ENCODE measurements at regions not wholly inside any gene's neighbourhood (a gene's known extent, or its start where the extent isn't known, plus 50 kb on each side); places are given as distances from the start of the nearest gene placed in this dataset.

GRCh38 chr13:107836685-107837084 is 378.7 kb downstream of the LIG4 start:
- DNase-seq (ENCODE audit: low read depth in 4 of 6, low spot score in 6 of 6) = peak in 1 of 6 donors; percentile 31
- WGBS (ENCODE audit: insufficient coverage) = no CpG with 5 or more reads among the region's 6 CpGs
- Histone ChIP-seq H3K27ac (ENCODE audit: low read depth, low read length) (no peak overlapping the region), H3K4me3 (ENCODE audit: low read depth, low read length) (no peak overlapping the region), H3K27me3 (ENCODE audit: control insufficient read depth, insufficient read depth, low read length) (no peaks in the 10 kb centered on the region), H3K9me3 (ENCODE audit: control insufficient read depth, insufficient read depth, low read length) (no peaks in the 10 kb centered on the region), H3K4me1 (ENCODE audit: control insufficient read depth, insufficient read depth, low read length) (peaks cover 3% of the 10 kb centered on the region), H3K36me3 (ENCODE audit: control insufficient read depth, insufficient read depth, low read length) (no peaks in the 10 kb centered on the region)

GRCh38 chr13:107835339-107836018 is 379.9 kb downstream of the LIG4 start:
- no CpG with 5 or more reads among the region's 4 CpGs for WGBS (ENCODE audit: insufficient coverage)
- Histone ChIP-seq H3K36me3 (ENCODE audit: control insufficient read depth, insufficient read depth, low read length) (no peaks in the 10 kb centered on the region), H3K9me3 (ENCODE audit: control insufficient read depth, insufficient read depth, low read length) (no peaks in the 10 kb centered on the region), H3K27ac (ENCODE audit: low read depth, low read length) (no peak overlapping the region), H3K4me3 (ENCODE audit: low read depth, low read length) (no peak overlapping the region), H3K4me1 (ENCODE audit: control insufficient read depth, insufficient read depth, low read length) (peaks cover 3% of the 10 kb centered on the region), H3K27me3 (ENCODE audit: control insufficient read depth, insufficient read depth, low read length) (no peaks in the 10 kb centered on the region)
- no peak for DNase-seq (ENCODE audit: low read depth in 4 of 6, low spot score in 6 of 6)

- peaks cover 3% of the 10 kb centered on the region for H3K4me1 ChIP-seq (ENCODE audit: control insufficient read depth, insufficient read depth, low read length)
- H3K4me3 ChIP-seq (ENCODE audit: low read depth, low read length) = no peak overlapping the region
- no peaks in the 10 kb centered on the region for H3K9me3 ChIP-seq (ENCODE audit: control insufficient read depth, insufficient read depth, low read length)
- peak in 1 of 6 donors; percentile 46 for DNase-seq (ENCODE audit: low read depth in 4 of 6, low spot score in 6 of 6)
- no peaks in the 10 kb centered on the region for H3K36me3 ChIP-seq (ENCODE audit: control insufficient read depth, insufficient read depth, low read length)
- no peaks in the 10 kb centered on the region for H3K27me3 ChIP-seq (ENCODE audit: control insufficient read depth, insufficient read depth, low read length)
- no peak overlapping the region for H3K27ac ChIP-seq (ENCODE audit: low read depth, low read length)
- WGBS (ENCODE audit: insufficient coverage) = no CpG with 5 or more reads among the region's 5 CpGs
These were observed 380.6 kb downstream of the LIG4 start for GRCh38 chr13:107834717-107835116.

GRCh38 chr13:107834281-107834680 is 381.1 kb downstream of the LIG4 start:
- H3K27me3 ChIP-seq (ENCODE audit: control insufficient read depth, insufficient read depth, low read length) = no peaks in the 10 kb centered on the region
- DNase-seq (ENCODE audit: low read depth in 4 of 6, low spot score in 6 of 6) = peak in 1 of 6 donors; percentile 71
- H3K4me1 ChIP-seq (ENCODE audit: control insufficient read depth, insufficient read depth, low read length) = peaks cover 3% of the 10 kb centered on the region
- no CpG with 5 or more reads among the region's 1 CpG for WGBS (ENCODE audit: insufficient coverage)
- no peak overlapping the region for H3K4me3 ChIP-seq (ENCODE audit: low read depth, low read length)
- H3K27ac ChIP-seq (ENCODE audit: low read depth, low read length) = no peak overlapping the region
- H3K36me3 ChIP-seq (ENCODE audit: control insufficient read depth, insufficient read depth, low read length) = no peaks in the 10 kb centered on the region
- H3K9me3 ChIP-seq (ENCODE audit: control insufficient read depth, insufficient read depth, low read length) = no peaks in the 10 kb centered on the region

- no peaks in the 10 kb centered on the region for H3K27me3 ChIP-seq (ENCODE audit: control insufficient read depth, insufficient read depth, low read length)
These were observed 382.7 kb downstream of the LIG4 start for GRCh38 chr13:107832500-107833100.

GRCh38 chr13:107830804-107831203 is 384.5 kb downstream of the LIG4 start:
- no peaks in the 10 kb centered on the region for H3K4me1 ChIP-seq (ENCODE audit: control insufficient read depth, insufficient read depth, low read length)
- H3K36me3 ChIP-seq (ENCODE audit: control insufficient read depth, insufficient read depth, low read length) = no peaks in the 10 kb centered on the region
- no peak for DNase-seq (ENCODE audit: low read depth in 4 of 6, low spot score in 6 of 6)
- no peaks in the 10 kb centered on the region for H3K9me3 ChIP-seq (ENCODE audit: control insufficient read depth, insufficient read depth, low read length)
- no peak overlapping the region for H3K4me3 ChIP-seq (ENCODE audit: low read depth, low read length)
- H3K27me3 ChIP-seq (ENCODE audit: control insufficient read depth, insufficient read depth, low read length) = no peaks in the 10 kb centered on the region
- 95% methylated on average over 2 of the region's 3 CpGs for WGBS (ENCODE audit: insufficient coverage)
- no peak overlapping the region for H3K27ac ChIP-seq (ENCODE audit: low read depth, low read length)

More at GRCh38 chr13:107832500-107833100, 382.7 kb downstream of the LIG4 start:
- Histone ChIP-seq H3K27ac (ENCODE audit: low read depth, low read length) (no peak overlapping the region), H3K36me3 (ENCODE audit: control insufficient read depth, insufficient read depth, low read length) (no peaks in the 10 kb centered on the region), H3K9me3 (ENCODE audit: control insufficient read depth, insufficient read depth, low read length) (no peaks in the 10 kb centered on the region), H3K4me3 (ENCODE audit: low read depth, low read length) (no peak overlapping the region), H3K4me1 (ENCODE audit: control insufficient read depth, insufficient read depth, low read length) (peaks cover 3% of the 10 kb centered on the region)
- WGBS (ENCODE audit: insufficient coverage) = 69% methylated on average over 10 of the region's 10 CpGs
- DNase-seq (ENCODE audit: low read depth in 4 of 6, low spot score in 6 of 6) = no peak

- Histone ChIP-seq H3K9me3 (ENCODE audit: control insufficient read depth, insufficient read depth, low read length) (no peaks in the 10 kb centered on the region), H3K27ac (ENCODE audit: low read depth, low read length) (no peak overlapping the region), H3K4me1 (ENCODE audit: control insufficient read depth, insufficient read depth, low read length) (no peaks in the 10 kb centered on the region), H3K27me3 (ENCODE audit: control insufficient read depth, insufficient read depth, low read length) (no peaks in the 10 kb centered on the region), H3K36me3 (ENCODE audit: control insufficient read depth, insufficient read depth, low read length) (no peaks in the 10 kb centered on the region), H3K4me3 (ENCODE audit: low read depth, low read length) (no peak overlapping the region)
- 82% methylated on average over 4 of the region's 11 CpGs for WGBS (ENCODE audit: insufficient coverage)
- DNase-seq (ENCODE audit: low read depth in 4 of 6, low spot score in 6 of 6) = no peak
These were observed 387.3 kb downstream of the LIG4 start for GRCh38 chr13:107827840-107828549.

GRCh38 chr13:107824635-107825034 is 390.7 kb downstream of the LIG4 start:
- no peaks in the 10 kb centered on the region for H3K4me1 ChIP-seq (ENCODE audit: control insufficient read depth, insufficient read depth, low read length)
- no peaks in the 10 kb centered on the region for H3K9me3 ChIP-seq (ENCODE audit: control insufficient read depth, insufficient read depth, low read length)
- no peaks in the 10 kb centered on the region for H3K36me3 ChIP-seq (ENCODE audit: control insufficient read depth, insufficient read depth, low read length)
- H3K4me3 ChIP-seq (ENCODE audit: low read depth, low read length) = no peak overlapping the region
- no peak overlapping the region for H3K27ac ChIP-seq (ENCODE audit: low read depth, low read length)
- WGBS (ENCODE audit: insufficient coverage) = 81% methylated on average over 4 of the region's 7 CpGs
- H3K27me3 ChIP-seq (ENCODE audit: control insufficient read depth, insufficient read depth, low read length) = no peaks in the 10 kb centered on the region
- no peak for DNase-seq (ENCODE audit: low read depth in 4 of 6, low spot score in 6 of 6)

- H3K36me3 ChIP-seq (ENCODE audit: control insufficient read depth, insufficient read depth, low read length) = no peaks in the 10 kb centered on the region
- H3K4me3 ChIP-seq (ENCODE audit: low read depth, low read length) = no peak overlapping the region
- DNase-seq (ENCODE audit: low read depth in 4 of 6, low spot score in 6 of 6) = no peak
- no peaks in the 10 kb centered on the region for H3K9me3 ChIP-seq (ENCODE audit: control insufficient read depth, insufficient read depth, low read length)
- no peaks in the 10 kb centered on the region for H3K27me3 ChIP-seq (ENCODE audit: control insufficient read depth, insufficient read depth, low read length)
- no peak overlapping the region for H3K27ac ChIP-seq (ENCODE audit: low read depth, low read length)
- no peaks in the 10 kb centered on the region for H3K4me1 ChIP-seq (ENCODE audit: control insufficient read depth, insufficient read depth, low read length)
These were observed 393.3 kb downstream of the LIG4 start for GRCh38 chr13:107822006-107822405.

- no peak overlapping the region for H3K27ac ChIP-seq (ENCODE audit: low read depth, low read length)
- H3K36me3 ChIP-seq (ENCODE audit: control insufficient read depth, insufficient read depth, low read length) = no peaks in the 10 kb centered on the region
- no peak for DNase-seq (ENCODE audit: low read depth in 4 of 6, low spot score in 6 of 6)
- no peaks in the 10 kb centered on the region for H3K4me1 ChIP-seq (ENCODE audit: control insufficient read depth, insufficient read depth, low read length)
- no peaks in the 10 kb centered on the region for H3K27me3 ChIP-seq (ENCODE audit: control insufficient read depth, insufficient read depth, low read length)
- no peaks in the 10 kb centered on the region for H3K9me3 ChIP-seq (ENCODE audit: control insufficient read depth, insufficient read depth, low read length)
- WGBS (ENCODE audit: insufficient coverage) = no CpG with 5 or more reads among the region's 2 CpGs
- H3K4me3 ChIP-seq (ENCODE audit: low read depth, low read length) = no peak overlapping the region
These were observed 393.8 kb downstream of the LIG4 start for GRCh38 chr13:107821492-107821891.
